CD4-positive, alpha-beta T cell treated with Interferon gamma for 1 hour (primary cell): ENCODE measurements at regions not wholly inside any gene's neighbourhood (a gene's known extent, or its start where the extent isn't known, plus 50 kb on each side); places are given as distances from the start of the nearest gene placed in this dataset.

Experiments used
- DNase-seq: peaks from one replicate; pipeline ENCODE4 v3.0.0-alpha.2; 2020

- DNase-seq: no peak
These were observed 151.5 kb upstream of the LRFN2 start for GRCh38 chr6:40738551-40739193.

GRCh38 chr6:40735521-40735920, 148.4 kb upstream of the LRFN2 start:
- no peak for DNase-seq

GRCh38 chr6:40735121-40735520, 148.0 kb upstream of the LRFN2 start:
- DNase-seq: no peak

- no peak for DNase-seq
These were observed 147.4 kb upstream of the LRFN2 start for GRCh38 chr6:40734607-40735006.

- DNase-seq: no peak
These were observed 146.7 kb upstream of the LRFN2 start for GRCh38 chr6:40733770-40734396.

GRCh38 chr6:40733290-40733689, 146.1 kb upstream of the LRFN2 start:
- no peak for DNase-seq

- DNase-seq: no peak
These were observed 145.7 kb upstream of the LRFN2 start for GRCh38 chr6:40732878-40733277.

- DNase-seq: no peak
These were observed 141.5 kb upstream of the LRFN2 start for GRCh38 chr6:40728643-40729042.

- DNase-seq: no peak
These were observed 140.1 kb upstream of the LRFN2 start for GRCh38 chr6:40727271-40727670.

GRCh38 chr6:40726853-40727252, 139.7 kb upstream of the LRFN2 start:
- no peak for DNase-seq

GRCh38 chr6:40725390-40725789, 138.2 kb upstream of the LRFN2 start:
- no peak for DNase-seq

GRCh38 chr6:40724886-40725285, 137.7 kb upstream of the LRFN2 start:
- DNase-seq: no peak

GRCh38 chr6:40723967-40724366, 136.8 kb upstream of the LRFN2 start:
- no peak for DNase-seq

GRCh38 chr6:40722553-40723258, 135.5 kb upstream of the LRFN2 start:
- no peak for DNase-seq

- DNase-seq: no peak
These were observed 134.9 kb upstream of the LRFN2 start for GRCh38 chr6:40722091-40722490.

GRCh38 chr6:40721271-40721952, 134.2 kb upstream of the LRFN2 start:
- no peak for DNase-seq

GRCh38 chr6:40720375-40720748, 133.2 kb upstream of the LRFN2 start:
- DNase-seq: no peak

- no peak for DNase-seq
These were observed 132.7 kb upstream of the LRFN2 start for GRCh38 chr6:40719671-40720374.

- no peak for DNase-seq
These were observed 131.2 kb upstream of the LRFN2 start for GRCh38 chr6:40718401-40718800.

GRCh38 chr6:40717411-40718057, 130.4 kb upstream of the LRFN2 start:
- no peak for DNase-seq

GRCh38 chr6:40715570-40716403, 128.6 kb upstream of the LRFN2 start:
- no peak for DNase-seq
